NB4 (cell line): ENCODE measurements at regions not wholly inside any gene's neighbourhood (a gene's known extent, or its start where the extent isn't known, plus 50 kb on each side); places are given as distances from the start of the nearest gene placed in this dataset.

Experiments
- CTCF ChIP-seq: IDR thresholded peaks from one replicate; pipeline ENCODE4 v1.5.1; 2012; ENCODE audit warnings: low read depth, low read length
- MAX ChIP-seq: IDR thresholded peaks from 2 replicates; pipeline ENCODE4 v1.6.1; 2011; ENCODE audit warnings: low read depth, low read length
- POLR2A ChIP-seq: IDR thresholded peaks from 2 replicates; pipeline ENCODE4 v1.6.1; 2011; ENCODE audit warnings: mild to moderate bottlenecking; ENCODE audit not compliant: insufficient read length; ENCODE audit errors: extremely low read depth

DNA sequence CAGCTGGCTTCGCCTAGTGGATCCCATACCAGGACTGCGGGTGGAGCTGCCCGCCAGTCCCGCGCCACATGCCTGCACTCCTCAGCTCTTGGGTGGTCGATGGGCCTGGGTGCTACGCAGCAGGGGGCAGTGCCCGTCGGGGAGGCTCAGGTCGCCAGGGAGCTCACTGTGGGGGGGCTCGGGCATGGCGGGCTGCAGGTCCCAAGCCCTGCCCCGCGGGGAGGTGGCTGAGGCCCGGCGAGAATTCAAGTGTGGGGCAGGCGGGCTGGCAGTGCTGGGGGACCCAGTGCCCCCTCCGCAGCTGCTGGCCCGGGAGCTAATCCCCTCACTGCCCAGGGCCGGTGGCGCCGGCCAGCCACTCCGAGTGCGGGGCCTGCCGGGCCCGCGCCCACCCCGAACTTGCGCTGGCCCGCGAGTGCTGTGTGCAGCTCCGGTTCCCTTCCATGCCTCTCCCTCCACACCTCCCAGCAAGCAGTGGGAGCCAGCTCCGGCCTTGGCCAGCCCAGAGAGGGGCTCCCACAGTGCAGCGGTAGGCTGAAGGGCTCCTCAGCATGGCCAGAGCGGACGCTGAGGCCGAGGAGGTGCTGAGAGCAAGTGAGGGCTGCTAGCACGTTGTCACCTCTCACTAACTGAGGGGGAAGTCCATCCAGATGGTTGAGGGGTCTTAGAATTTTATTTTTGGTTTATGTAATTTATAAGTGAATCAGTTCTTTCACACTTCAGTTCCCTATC is 85.2 kb upstream of the HMCN1 start:
- TF ChIP-seq POLR2A = no peak
- TF ChIP-seq CTCF = no peak
- TF ChIP-seq MAX = no peak
